NCI-H748 (cell line): ENCODE measurements at regions not wholly inside any gene's neighbourhood (a gene's known extent, or its start where the extent isn't known, plus 50 kb on each side); places are given as distances from the start of the nearest gene placed in this dataset.
"Not testable (repeated sequence)": the region's sequence is repeated elsewhere in the genome, so short reads cannot be mapped to it uniquely, and the experiment has no call there.

Experiments used
- DNase-seq: peaks from one replicate; lab custom pipeline; 2025; ENCODE audit not compliant: unreplicated experiment; lab: John Stamatoyannopoulos, UW

DNA sequence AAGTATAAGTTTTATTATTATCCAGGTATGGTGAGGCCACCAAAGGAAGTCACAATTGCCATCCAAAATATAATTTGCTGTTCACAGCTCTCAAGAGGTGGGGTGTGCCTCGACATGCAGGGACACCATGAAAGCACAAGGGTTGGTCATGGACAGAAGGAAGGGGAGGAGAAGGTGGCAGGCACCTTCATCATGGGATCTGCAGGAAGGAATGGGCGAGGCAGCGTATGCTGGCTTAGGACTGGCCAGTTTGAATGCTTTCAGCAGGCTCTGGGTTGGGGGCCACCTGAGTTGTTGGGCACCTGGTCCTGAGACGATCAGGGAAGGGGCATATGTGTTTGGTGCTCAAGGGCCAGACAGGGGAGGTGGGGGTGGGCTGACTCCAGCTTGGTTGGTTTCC is 777.2 kb upstream of the TPTE start:
- not testable (repeated sequence) for DNase-seq

DNA sequence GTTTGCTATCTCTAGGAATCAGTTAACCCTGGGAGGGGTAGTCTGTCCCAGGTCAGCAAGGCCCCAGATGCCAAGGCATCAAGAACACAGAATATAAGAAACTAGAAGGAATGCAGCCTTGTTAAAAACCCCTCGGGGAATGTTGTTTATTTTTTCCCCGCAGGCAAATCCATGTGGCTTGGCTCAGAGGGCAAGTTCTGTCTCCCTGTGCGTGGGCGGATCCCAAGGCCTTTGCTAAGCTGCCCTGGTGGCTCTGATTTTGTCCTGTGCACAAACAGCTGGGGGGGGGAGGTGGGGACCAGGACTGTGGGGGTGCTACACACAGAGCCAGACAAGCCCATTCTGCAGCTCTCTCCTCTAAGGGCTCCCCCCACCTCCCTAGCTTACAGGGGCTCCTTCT is 776.8 kb upstream of the TPTE start:
- not testable (repeated sequence) for DNase-seq

DNA sequence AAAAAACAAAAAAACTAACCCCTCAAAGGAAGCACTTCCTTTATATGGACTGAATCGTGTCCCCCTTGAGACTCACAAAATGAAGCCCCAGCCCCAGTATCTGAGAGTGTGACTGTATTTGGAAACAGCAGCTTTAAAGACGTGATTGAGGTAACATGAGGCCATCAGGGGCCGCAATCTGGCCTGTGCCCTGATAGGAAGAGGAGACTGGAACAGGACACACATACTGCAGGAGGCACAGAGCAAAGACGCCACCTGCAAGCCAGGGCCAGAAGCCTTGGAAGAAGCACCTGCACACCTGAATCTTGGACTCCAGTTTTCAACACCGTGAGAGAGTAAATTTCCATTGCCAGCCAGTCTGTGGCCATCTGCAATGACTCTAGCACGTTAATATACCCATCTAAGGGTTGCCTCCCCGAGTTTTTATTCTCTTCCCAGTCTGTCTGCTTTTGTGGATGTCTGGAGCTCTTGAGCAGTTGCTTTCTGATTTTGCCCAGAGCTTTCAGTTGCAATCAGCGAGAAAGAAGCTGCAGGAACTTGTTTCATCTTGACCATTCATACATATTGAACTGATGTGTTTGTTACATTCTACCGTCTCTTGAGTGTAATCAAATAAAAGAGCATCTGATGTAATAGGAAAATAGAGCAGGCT is 775.8 kb upstream of the TPTE start:
- DNase-seq, result not testable (repeated sequence)

DNA sequence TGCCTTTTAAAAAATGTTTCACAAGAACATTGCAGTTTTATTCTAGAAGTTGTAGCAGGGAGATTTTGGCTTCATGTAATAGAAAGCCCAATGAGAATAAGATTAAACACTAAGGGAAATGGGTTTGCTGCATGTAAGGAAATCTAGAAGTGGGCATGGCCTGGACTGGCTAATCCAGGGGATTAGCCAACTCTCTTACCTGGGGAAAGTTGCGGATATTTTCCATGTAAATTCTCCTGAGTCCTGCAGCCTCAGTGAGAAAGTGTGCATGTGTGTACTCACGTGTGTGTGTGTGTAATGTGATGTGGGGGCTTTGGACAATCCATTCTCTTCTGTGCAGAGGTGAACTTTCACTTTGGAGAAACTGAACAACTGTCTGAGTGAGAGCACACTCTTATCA is 775.1 kb upstream of the TPTE start:
- not testable (repeated sequence) for DNase-seq

DNA sequence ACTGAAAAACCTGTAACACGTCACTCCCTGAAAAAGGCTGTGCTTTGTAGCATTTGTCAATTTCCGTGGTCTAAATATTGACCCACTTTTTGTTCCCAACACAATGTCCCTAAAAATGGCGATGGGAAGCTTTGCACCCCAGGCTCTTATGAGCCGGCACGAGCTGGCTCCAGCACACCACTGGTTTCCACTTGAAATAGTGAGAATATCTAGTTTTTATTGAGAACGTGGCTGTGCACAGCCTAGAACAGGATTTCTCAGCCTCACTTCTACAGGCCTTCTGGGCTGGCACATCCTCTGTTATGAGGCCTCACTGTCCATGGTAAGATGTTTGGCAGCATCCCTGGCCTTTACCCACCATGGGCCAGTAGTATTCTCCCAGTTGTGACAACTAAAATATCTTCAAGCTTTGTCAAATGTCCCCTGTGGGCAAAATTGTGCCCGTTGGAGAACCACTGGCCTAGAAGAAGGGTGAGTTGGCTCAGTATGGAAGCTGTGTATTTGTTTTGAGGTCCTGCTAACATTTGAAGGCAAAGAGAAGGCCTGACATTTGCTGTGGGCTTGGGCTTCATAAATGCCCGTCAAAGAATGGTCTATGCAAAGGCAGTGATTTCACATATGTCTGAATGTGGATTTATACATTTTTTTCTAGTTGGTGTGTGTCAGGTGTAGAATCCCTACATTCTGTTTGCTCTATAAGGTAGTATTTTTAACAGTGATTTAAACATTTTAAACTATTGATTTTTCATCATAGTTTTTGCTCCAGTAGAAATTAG is 774.4 kb upstream of the TPTE start:
- not testable (repeated sequence) for DNase-seq

DNA sequence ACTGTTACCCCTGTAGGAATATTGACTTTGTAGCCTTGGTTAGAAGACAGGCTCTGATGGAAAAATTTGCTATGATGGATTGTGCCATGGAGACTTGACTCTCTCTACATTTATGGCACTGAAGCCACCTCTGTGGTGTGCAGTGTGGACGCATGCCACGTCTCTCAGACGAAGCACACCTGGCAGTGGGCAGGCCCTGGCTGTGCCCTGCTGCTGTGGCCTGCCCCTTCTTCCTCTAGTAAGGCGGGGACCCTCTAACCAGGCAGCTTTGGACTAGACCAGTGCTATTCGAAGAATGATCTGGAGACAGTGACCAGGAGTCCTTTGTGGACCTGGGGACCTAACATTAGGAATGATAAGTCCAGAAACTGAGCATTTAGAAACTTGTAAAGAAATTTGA is 773.5 kb upstream of the TPTE start:
- not testable (repeated sequence) for DNase-seq

DNA sequence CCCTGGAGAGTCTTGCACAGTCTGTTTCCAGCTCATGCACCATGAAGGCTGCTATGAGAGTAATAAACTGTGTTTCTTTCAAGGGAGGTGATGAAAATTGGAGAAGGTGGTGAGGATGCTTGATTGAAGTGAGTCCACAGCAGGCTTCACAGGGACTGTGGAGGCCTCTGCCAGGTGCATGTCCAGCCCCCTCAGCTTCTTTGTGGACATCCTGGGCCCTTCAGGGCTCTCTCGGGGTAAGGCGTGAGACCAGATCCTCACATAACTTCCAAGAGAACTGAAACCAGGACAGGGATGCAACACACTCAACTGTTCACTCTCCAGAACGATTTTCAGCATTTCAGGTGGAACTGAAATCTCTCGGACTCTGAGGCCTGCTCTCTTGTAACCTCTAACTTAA is 772.9 kb upstream of the TPTE start:
- DNase-seq, result not testable (repeated sequence)

DNA sequence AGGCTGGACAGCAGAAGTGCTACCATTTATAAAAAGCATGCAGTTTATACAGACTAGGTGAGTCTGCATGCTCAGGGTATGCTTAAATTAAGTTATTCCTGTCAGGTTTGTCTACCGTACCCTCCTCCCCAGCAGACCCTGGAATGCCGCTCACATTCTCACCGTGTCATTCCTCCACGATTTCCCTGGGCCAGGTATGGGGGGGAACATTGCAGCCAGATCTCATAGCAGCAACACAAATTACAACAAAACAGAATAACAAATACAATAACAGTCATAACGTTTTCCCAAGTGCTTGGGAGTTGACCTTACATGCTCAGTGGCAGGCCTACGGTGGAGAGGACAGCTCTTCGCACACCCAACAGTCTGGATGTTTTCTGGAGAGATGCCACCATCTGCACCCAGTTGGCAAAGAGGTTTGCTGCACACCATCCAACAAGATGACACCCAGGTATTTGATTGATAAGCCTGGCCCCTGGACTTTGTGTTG is 771.6 kb upstream of the TPTE start:
- DNase-seq, result not testable (repeated sequence)

DNA sequence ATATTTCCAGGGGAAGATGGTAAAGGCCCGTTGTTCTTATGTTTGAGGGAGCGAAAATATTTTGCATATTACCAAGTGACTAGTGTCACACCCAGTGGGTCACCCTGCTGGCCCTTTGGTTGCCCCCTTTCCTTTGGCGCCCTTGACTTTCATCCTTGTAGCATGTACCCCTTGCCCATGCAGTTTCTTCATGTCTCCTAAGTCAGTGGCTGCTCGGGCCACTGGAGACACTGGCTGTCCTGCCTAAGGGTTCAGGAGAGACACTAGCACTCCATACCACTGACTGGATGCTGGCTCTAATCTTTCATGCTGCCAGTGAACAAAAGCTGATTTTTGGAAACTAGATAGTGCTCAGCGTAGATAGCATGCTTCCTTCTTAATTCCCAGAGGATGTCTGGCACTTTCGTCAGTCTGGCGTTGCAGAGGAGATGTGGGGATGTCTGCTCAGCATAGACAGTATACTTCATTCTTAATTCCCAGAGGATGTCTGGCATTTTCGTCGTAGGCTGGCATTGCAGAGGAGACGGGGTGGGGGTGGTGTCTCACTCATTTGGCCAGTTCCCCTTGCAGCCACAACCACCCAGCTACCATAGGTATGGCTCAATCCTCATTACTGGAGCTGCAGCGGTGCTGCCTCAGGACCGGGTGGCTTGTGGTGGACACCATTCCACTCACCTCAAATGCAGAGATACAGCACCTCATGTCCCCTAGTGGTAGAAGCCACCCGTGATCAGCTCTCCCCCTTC is 770.9 kb upstream of the TPTE start:
- no peak for DNase-seq

DNA sequence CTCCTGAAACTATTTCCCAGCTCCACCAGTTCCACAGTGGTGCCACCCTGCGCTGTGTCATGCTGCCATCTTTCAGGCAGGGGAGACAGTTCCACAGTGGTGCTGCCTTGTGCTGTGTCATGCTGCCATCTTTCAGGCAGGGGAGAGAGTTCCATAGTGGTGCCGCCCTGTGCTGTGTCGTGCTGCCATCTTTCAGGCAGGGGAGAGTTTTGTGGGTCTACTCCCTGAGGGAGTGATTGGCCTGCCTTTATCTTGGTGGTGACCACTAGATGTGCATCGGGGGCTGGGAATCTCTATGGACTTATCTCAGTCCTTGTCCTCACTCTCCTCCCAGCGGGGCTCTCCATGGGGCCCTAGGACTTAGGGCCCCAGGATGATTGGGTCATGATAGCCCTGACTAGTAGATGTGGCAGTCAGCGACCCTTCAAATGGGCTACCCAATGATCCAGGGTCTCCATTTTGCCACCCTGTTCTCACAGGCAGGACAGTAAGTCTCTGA is 770.2 kb upstream of the TPTE start:
- DNase-seq, result not testable (repeated sequence)

DNA sequence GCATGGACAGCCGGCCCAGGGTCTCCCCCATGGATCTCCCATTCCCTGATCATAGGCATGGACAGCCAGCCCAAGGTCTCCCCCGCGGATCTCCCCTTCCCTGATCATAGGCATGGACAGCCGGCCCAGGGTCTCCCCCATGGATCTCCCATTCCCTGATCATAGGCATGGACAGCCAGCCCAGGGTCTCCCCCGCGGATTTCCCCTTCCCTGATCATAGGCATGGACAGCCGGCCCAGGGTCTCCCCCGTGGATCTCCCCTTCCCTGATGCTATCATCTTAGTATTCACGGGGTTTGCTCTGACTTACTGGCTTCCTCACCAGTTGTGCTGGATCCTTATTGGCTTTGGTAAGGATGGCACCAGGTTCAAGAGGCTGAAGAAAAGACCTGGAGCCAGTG is 769.4 kb upstream of the TPTE start:
- not testable (repeated sequence) for DNase-seq

DNA sequence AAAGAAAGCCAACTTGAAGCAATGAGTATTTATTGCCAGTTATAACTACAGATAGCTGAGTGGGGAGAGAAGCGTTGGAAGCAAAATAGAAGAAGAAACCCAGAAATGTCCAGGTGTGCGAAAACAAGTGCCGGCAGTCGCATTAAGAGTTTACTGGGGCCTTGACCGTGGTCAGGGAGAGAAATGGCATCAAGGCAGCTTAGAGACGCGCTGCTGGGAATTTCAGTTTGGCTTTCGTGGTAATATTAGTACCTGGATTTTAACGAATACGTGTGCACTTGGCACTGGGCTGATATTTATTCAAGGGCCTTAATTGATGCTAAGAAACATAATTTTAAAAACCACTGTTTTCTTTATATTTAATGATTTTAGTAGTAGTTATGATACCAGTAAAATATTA is 767.9 kb upstream of the TPTE start:
- not testable (repeated sequence) for DNase-seq

DNA sequence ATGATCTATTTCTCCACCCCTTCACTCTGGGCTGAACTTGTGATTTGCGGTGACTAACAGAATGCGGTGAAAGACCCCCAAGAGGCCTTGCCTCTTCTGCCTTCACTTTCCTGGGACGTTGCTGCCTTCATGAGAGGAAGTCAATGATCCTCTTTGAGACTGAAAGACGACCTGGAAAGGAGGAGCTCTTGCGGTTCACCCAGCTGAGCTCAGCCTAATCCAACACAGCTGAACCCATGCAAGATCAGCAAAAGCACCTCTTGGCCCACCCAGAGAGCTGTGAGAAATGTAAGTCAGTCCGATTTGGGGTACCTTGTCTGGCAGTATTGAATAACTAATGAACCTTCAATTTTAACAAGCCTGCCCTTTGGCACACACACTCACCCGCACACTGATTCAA is 767.4 kb upstream of the TPTE start:
- no peak for DNase-seq

DNA sequence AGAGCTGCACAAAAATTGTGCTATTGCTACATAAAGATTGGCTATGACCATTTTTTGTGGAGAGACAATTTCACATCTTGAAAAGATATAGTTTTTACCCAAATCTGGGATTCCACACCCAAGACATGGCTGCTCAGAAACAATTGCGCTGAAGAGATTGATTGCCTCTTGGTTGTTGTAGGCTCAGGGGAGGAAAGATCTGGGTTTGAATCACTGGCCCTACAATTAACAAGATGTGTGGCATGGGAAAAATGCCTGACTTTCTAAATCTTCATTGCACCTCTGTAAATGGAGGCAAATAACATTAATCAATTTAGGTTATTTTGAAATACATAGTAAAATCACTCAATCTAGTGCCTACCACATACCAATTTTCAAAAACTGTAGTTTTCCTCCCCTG is 766.9 kb upstream of the TPTE start:
- DNase-seq, result not testable (repeated sequence)

DNA sequence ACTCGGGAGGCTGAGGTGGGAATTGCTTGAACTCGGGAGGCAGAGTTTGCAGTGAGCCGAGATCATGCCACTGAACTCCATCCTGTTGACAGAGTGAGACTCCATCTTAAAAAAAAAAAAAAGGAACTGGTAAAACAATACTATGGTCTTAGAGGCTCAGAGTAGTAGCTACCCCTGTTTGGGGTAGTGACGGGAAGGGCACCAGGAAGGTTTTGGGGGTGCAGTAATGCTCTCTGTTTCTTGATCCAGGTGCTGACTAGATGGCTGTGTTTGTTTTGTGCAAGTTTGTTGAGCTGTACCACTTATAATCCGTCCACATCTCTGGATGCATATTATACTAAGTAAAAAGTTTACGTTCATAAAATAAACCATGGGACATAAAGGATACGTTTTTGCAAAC is 765.8 kb upstream of the TPTE start:
- DNase-seq, result no peak

DNA sequence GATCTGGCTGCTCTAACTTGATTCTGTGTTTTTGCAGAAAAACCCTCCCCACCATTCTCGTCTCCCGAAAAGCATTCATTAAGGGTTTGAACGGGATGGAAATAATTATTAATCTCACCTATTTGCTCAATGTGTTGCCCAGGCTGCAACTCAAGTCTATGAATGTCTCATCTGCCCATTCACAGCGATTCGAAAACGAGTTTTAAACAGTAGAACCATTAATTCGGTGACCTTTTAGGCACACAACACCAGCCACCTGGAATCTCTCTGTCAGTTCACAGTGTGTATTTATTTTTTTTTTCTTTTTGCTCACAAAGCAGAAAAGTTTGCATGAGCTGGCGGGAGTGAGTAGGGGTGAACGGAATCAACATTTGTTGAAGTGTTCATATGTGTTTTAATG is 764.7 kb upstream of the TPTE start:
- no peak for DNase-seq

DNA sequence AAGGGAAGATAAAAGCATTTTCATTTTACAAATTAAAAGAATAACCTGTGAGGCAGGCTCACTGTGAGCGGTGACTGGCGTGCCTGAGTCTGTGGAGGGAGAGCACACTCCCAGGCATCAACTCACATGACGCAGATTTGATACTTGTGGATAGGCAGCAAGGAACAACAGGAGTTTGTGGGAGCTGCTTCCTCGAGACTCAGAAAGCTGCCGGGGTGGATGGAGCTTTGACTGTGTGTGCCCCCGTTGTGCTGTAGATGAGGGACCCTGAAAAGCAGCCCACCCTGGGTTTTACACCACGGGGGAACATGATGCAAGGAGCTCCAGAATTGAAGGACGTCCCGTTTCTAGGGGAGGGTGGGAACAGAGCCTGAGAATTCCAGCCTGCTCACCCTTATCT is 764.3 kb upstream of the TPTE start:
- DNase-seq, result not testable (repeated sequence)

DNA sequence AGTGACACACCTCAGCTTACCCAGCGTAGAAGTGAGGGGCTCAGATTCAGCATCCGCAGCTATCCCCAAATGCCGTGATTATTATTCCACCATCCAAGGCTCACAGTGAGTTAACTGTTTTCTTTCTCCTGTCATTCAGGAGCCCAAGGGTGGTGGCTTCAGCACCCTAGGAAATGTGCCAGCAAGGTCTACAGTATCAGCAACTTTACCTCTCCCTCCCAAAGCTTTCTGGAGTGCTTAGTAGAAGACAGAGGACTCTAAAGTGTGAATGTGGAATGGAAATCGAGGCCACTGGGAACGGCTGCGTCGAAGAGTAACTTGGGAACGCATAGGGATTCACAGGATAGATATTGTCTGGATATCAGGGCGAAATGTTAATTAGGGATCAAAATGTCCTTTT is 763.8 kb upstream of the TPTE start:
- DNase-seq, result not testable (repeated sequence)

DNA sequence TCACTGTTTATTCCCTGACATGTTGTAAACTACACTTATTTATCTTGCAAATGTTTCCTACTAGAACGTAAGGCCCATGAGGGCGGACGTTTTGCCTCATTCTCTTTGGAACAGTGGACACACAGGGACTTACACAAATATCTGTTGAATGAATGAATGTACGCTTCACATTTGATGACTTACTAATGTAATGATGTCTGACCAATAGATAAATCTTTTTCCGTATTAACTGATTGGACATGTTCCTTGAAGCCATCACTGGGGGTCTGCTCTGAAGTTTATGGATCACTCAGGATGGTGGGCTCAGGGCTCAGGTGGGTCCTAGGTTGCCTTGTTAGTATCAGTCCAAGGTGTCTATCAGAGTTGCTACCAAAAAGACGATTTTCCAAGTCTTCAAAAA is 763.2 kb upstream of the TPTE start:
- no peak for DNase-seq

DNA sequence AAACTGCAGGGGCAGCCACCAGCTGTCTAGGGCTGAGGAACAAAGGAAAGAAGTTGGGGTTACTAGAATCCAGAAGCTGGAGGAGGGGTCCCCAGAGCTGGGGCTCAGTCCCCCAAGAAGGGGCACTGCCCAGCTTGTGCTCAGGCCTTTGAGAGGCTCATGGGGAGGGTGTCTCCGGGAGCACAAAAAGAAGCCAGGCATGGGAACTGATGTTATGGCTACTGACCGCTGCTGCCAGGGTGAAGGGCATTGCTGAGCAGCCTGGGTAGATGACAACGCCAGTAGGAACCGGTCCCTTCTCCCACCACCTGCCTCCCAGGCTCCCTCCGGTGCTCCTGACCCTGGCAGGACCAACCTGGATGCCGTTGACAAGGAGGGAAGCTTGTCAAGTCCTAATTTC is 762.5 kb upstream of the TPTE start:
- DNase-seq, result no peak

DNA sequence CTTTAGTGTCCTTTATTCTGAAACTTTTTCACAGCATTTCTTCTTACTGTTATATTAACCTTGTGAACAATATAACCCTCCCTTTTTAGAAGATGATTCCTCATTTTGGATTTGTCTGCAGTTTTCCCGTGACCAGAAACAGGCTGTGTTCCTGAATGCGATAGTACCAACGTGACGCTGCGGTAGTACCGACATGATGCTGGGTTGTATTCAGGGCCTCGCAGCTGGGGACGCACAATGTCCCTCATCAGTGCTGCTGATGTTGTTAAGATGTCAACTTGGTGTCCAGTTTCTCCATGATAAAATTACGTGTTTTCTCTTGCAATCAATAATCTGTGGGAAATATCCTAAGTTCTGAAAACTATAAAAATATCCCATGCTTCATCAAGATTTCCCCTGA is 761.4 kb upstream of the TPTE start:
- no peak for DNase-seq
